Breast epithelium (tissue), 3 donors: ENCODE measurements at regions not wholly inside any gene's neighbourhood (a gene's known extent, or its start where the extent isn't known, plus 50 kb on each side); places are given as distances from the start of the nearest gene placed in this dataset.

Experiments used
- CTCF ChIP-seq, 3 donors: fragments of 450-650 bp; IDR thresholded peaks; one replicate each; pipeline ENCODE4 v1.5.1; 2016 to 2017; ENCODE audit warnings: antibody characterized with exemption in 3 of 3, mild to moderate bottlenecking in 3 of 3, moderate library complexity in 3 of 3
- POLR2A ChIP-seq: fragments of 450-650 bp; IDR thresholded peaks from one replicate; pipeline ENCODE4 v1.6.1; 2016; ENCODE audit warnings: antibody characterized with exemption, mild to moderate bottlenecking, moderate library complexity
- POLR2AphosphoS5 ChIP-seq, 3 donors: sonication (generic); formaldehyde crosslinking; IDR thresholded peaks; one replicate each; pipeline ENCODE4 v1.6.1; 2017; ENCODE audit warnings: antibody characterized with exemption in 3 of 3

GRCh38 chr12:113758165-113758924, 207.8 kb downstream of the RBM19 start:
- TF ChIP-seq CTCF (IDR thresholded peaks at IDR 0.05) = no peak
- no peak for TF ChIP-seq POLR2A
- no peak for TF ChIP-seq POLR2AphosphoS5 (IDR thresholded peaks at IDR 0.05)
